Activated CD4-positive, alpha-beta T cell treated with anti-CD3 and anti-CD28 coated beads for 36 hours (primary cell): ENCODE measurements at regions not wholly inside any gene's neighbourhood (a gene's known extent, or its start where the extent isn't known, plus 50 kb on each side); places are given as distances from the start of the nearest gene placed in this dataset.

ENCODE experiments used
- ATAC-seq: fragments of 200-7000 bp; cut with Tn5 transposase; one replicate; pipeline ENCODE4 v1.10.0; 2021; ENCODE audit warnings: mild to moderate bottlenecking, moderate library complexity
- CTCF ChIA-PET: fragments of 350-600 bp; sonication (Branson Sonifier 250); formaldehyde crosslinking; loops from one replicate; lab custom pipeline; 2021; ENCODE audit warnings: antibody characterized with exemption; lab: Charles Lee
- POLR2A ChIA-PET: fragments of 350-600 bp; sonication (Branson Sonifier 250); formaldehyde crosslinking; loops from one replicate; lab custom pipeline; 2021; ENCODE audit warnings: antibody characterized with exemption, inconsistent platforms; lab: Charles Lee
- DNase-seq: peaks from one replicate; pipeline ENCODE4 v3.0.0-alpha.2; 2020
- H3K27ac Mint-ChIP-seq: one replicate; pipeline ENCODE4 v1.8.0; 2021; ENCODE audit warnings: mixed read lengths
- H3K27me3 Mint-ChIP-seq: one replicate; pipeline ENCODE4 v1.8.0; 2021; ENCODE audit warnings: mixed read lengths
- H3K36me3 Mint-ChIP-seq: one replicate; pipeline ENCODE4 v1.8.0; 2021; ENCODE audit warnings: low read depth, mixed read lengths
- H3K4me1 Mint-ChIP-seq: one replicate; pipeline ENCODE4 v1.8.0; 2021; ENCODE audit warnings: mixed read lengths
- H3K4me3 Mint-ChIP-seq: one replicate; pipeline ENCODE4 v1.8.0; 2021; ENCODE audit warnings: mild to moderate bottlenecking, moderate library complexity, mixed read lengths
- H3K9me3 Mint-ChIP-seq: one replicate; pipeline ENCODE4 v1.8.0; 2021; ENCODE audit warnings: low read depth, mixed read lengths
- intact Hi-C, 2 experiments: fragments of 100-400 bp; cut with DNase I in 1 of 2; cut with micrococcal nuclease in 1 of 2; formaldehyde crosslinking; loops; one replicate each; pipeline versions ENCODE4 v1.14.2 to v1.15.1; 2022 to 2024; cut with DNase I, micrococcal nuclease

GRCh38 chr2:120914839-120915521 lies 179.3 kb downstream of the GLI2 start:
- H3K9me3 Mint-ChIP-seq = no peaks in the 10 kb centered on the region
- DNase-seq = no peak
- intact Hi-C loops = no loop called here
- no peaks in the 10 kb centered on the region for H3K36me3 Mint-ChIP-seq
- no peak overlapping the region for H3K4me3 Mint-ChIP-seq
- H3K27me3 Mint-ChIP-seq = no peaks in the 10 kb centered on the region
- ChIA-PET POLR2A (no interaction called here), CTCF (no interaction called here)
- H3K4me1 Mint-ChIP-seq = no peaks in the 10 kb centered on the region
- no peak overlapping the region for H3K27ac Mint-ChIP-seq
- no peak for ATAC-seq

DNA sequence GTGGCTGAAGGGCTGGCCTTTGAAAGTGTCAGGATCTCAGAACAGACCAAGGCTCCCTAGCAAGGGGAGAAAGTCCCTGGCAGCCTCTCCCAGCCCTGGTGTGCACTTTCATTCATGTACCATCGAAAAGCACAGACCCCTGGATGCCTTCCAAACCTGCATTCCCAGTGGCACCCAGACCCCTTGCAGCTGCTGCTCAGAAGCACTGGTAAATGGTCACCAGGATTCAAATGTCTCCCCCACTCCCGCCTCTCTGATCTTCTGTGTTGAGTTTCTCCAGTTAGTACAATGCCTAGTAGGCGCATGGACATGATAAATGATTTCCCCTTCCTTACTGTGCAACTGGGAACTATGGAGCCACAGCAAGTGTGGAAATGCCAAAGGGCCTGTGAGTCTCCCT lies 180.0 kb downstream of the GLI2 start:
- Mint-ChIP-seq H3K27me3 (no peaks in the 10 kb centered on the region), H3K4me3 (no peak overlapping the region), H3K36me3 (no peaks in the 10 kb centered on the region), H3K4me1 (no peaks in the 10 kb centered on the region), H3K27ac (no peak overlapping the region), H3K9me3 (no peaks in the 10 kb centered on the region)
- CTCF ChIA-PET = no interaction called here
- ATAC-seq = no peak
- POLR2A ChIA-PET = no interaction called here
- intact Hi-C loops = no loop called here
- no peak for DNase-seq

DNA sequence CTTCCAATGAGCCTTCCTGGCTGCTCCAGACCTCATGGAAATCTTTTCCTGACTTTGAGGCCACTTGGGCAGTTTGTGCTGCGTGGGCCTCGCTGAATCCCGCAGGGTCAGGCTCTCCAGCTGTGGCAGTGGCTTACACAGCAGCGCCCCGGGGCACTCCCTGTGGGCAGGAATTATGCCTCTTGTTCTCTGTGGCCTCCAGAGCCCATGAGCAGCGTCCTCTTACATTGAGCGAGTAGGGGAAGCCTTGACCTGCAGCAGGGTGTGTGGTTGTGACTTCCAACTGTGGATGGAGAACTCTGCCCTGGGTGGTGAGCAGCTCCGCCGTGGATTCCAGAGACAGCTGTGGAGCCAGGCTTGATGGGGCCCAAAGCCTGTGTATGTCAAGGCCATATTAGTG lies 180.8 kb downstream of the GLI2 start:
- Mint-ChIP-seq H3K4me1 (no peaks in the 10 kb centered on the region), H3K4me3 (no peak overlapping the region), H3K27me3 (no peaks in the 10 kb centered on the region), H3K27ac (no peak overlapping the region), H3K9me3 (no peaks in the 10 kb centered on the region), H3K36me3 (no peaks in the 10 kb centered on the region)
- no peak for ATAC-seq
- DNase-seq = no peak
- ChIA-PET POLR2A (no interaction called here), CTCF (no interaction called here)
- intact Hi-C loops = no loop called here

- Mint-ChIP-seq H3K27me3 (no peaks in the 10 kb centered on the region), H3K27ac (no peak overlapping the region), H3K4me1 (no peaks in the 10 kb centered on the region), H3K4me3 (no peak overlapping the region), H3K9me3 (no peaks in the 10 kb centered on the region), H3K36me3 (no peaks in the 10 kb centered on the region)
- no peak for DNase-seq
- ChIA-PET CTCF (no interaction called here), POLR2A (no interaction called here)
- intact Hi-C loops = no loop called here
- no peak for ATAC-seq
Observed at GRCh38 chr2:120917886-120918285, 182.2 kb downstream of the GLI2 start.

DNA sequence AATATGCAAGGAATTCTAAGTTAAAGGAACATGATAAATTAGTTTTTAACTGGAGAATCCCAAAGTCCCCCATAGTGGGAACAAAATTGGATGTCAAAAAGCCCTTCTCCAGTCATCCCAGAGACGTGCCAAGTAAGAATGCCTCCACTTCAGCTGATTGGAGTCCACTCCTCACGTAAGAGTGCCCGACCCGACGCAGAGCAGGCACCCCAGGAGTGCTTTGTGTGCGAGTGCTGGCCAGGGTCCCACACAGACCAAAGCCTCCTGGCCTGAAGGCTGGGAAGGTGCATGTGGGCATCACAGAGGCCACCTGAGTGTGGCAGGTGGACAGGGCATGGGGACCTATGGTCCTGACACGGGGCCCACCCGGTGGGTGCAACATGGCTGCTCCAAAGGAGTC lies 183.5 kb downstream of the GLI2 start:
- CTCF ChIA-PET = no interaction called here
- no peaks in the 10 kb centered on the region for H3K36me3 Mint-ChIP-seq

DNA sequence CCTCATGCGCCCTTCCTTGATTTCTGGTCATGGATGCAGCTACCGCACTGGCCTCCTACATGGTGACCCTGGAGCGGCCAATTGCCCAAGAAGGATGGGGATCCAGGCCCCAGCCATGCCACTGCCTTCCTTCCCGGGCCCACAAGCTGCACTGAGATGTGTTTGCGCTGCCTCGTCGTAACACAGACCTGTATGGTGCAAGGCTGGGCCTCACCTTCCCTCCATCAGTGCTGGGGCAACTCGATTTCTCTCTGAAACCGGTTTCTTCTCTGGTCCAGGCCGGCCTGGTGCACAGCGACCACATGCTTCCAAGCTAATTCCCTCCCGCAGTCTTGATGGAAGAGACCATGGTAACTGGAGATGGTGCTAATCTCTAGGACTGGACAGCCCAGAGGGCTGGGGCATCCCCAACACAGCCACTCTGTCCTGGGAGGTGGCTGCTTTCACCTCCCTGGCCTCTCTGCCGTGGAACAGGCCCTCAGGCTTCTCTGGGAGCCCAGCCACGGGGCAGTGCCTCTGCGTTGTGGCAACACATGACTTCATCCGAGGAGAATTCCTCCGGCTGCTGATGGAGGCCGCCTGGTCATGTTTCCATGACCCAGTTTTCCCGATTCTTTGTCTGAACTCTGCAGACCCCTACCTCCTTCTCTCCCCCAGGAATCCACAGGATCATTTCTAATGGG lies 184.2 kb downstream of the GLI2 start:
- Mint-ChIP-seq H3K4me3 (no peak overlapping the region), H3K27me3 (no peaks in the 10 kb centered on the region), H3K4me1 (no peaks in the 10 kb centered on the region), H3K27ac (no peak overlapping the region), H3K36me3 (no peaks in the 10 kb centered on the region), H3K9me3 (no peaks in the 10 kb centered on the region)
- CTCF ChIA-PET = no interaction called here
- intact Hi-C loops = no loop called here
- DNase-seq = no peak
- no peak for ATAC-seq
- POLR2A ChIA-PET = no interaction called here

More for the DNA sequence above, 183.5 kb downstream of the GLI2 start:
- Mint-ChIP-seq H3K4me1 (no peaks in the 10 kb centered on the region), H3K27me3 (no peaks in the 10 kb centered on the region), H3K9me3 (no peaks in the 10 kb centered on the region), H3K27ac (no peak overlapping the region), H3K4me3 (no peak overlapping the region)
- DNase-seq = no peak
- POLR2A ChIA-PET = no interaction called here
- intact Hi-C loops = no loop called here
- no peak for ATAC-seq

DNA sequence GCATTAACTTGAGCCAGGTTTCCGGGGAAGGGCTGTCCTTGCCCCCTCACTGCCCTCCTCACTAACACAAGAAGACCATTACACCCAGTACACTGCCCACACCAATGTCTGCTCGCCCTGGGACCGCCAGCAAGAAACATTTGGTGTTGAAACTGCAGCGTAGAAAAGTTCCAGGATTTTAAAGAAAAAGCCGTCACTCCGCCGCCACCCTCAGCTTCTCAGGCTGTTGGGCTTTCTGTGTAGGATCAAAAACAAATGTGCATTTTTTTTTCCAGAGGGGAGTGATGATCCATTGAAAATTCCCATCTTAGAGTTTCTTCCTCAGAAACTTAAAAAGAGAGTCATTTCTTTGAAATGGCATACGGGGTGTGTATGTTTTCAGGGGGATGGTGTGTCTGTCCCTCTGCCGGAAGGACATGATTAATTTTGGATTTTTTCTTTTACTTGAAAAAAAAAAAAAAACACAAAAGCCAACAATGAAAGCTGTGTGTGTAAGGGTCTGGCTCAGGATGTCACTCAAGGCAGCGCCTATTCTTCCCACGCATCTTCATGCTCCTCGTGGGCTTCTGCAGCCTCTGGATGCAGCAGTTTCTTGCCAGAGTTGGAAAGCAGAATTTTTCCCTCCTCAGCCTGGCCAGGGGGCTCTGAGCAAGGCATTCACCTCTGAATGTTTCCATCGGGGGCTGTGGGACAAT lies 184.9 kb downstream of the GLI2 start:
- Mint-ChIP-seq H3K27me3 (no peaks in the 10 kb centered on the region), H3K9me3 (no peaks in the 10 kb centered on the region), H3K27ac (no peak overlapping the region), H3K4me3 (no peak overlapping the region), H3K4me1 (no peaks in the 10 kb centered on the region), H3K36me3 (no peaks in the 10 kb centered on the region)
- ATAC-seq (no peak), DNase-seq (no peak)
- intact Hi-C loops = no loop called here
- CTCF ChIA-PET = no interaction called here
- POLR2A ChIA-PET = no interaction called here

DNA sequence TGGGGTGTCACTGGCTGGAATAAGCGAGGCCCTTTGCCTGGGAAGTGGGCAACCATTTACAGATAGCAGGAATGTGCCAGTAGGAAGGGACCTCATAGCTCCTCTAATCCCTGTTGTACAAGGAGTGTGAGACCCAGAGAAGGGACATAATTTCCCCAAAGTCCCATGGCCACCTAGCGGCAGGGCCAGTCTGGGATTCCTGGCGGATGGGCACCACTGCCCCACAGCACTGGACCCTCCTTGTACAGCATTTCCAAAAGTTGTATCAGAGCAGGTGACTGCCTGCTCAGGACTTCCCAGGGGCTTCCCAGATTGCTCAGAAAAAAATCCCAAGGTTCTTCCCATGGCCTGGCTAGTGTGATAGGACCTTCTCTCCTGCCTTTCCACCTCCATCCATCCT lies 185.8 kb downstream of the GLI2 start:
- CTCF ChIA-PET = no interaction called here
- H3K9me3 Mint-ChIP-seq = no peaks in the 10 kb centered on the region
- intact Hi-C loops = no loop called here

GRCh38 chr2:120922571-120923332 lies 187.1 kb downstream of the GLI2 start:
- ChIA-PET POLR2A (no interaction called here), CTCF (interaction anchor here (0.6 kb wide), 1 partner anchor 594 kb away, joined by 3 read pairs; no protein-coding TSS in a partner anchor)
- Mint-ChIP-seq H3K36me3 (no peaks in the 10 kb centered on the region), H3K4me1 (no peaks in the 10 kb centered on the region), H3K4me3 (no peak overlapping the region), H3K27me3 (no peaks in the 10 kb centered on the region), H3K27ac (no peak overlapping the region), H3K9me3 (no peaks in the 10 kb centered on the region)
- intact Hi-C loops = no loop called here
- ATAC-seq (no peak), DNase-seq (no peak)

More for the DNA sequence above, 185.8 kb downstream of the GLI2 start:
- Mint-ChIP-seq H3K36me3 (no peaks in the 10 kb centered on the region), H3K27ac (no peak overlapping the region), H3K27me3 (no peaks in the 10 kb centered on the region), H3K4me1 (no peaks in the 10 kb centered on the region), H3K4me3 (no peak overlapping the region)
- DNase-seq (no peak), ATAC-seq (no peak)
- POLR2A ChIA-PET = no interaction called here

GRCh38 chr2:120923426-120923825 lies 187.8 kb downstream of the GLI2 start:
- DNase-seq (no peak), ATAC-seq (no peak)
- no peaks in the 10 kb centered on the region for H3K36me3 Mint-ChIP-seq
- no peaks in the 10 kb centered on the region for H3K9me3 Mint-ChIP-seq
- H3K27me3 Mint-ChIP-seq = no peaks in the 10 kb centered on the region
- no peak overlapping the region for H3K27ac Mint-ChIP-seq
- ChIA-PET CTCF (interaction anchor here (0.6 kb wide), 1 partner anchor 595 kb away, joined by 3 read pairs; no protein-coding TSS in a partner anchor), POLR2A (no interaction called here)
- no peaks in the 10 kb centered on the region for H3K4me1 Mint-ChIP-seq
- no peak overlapping the region for H3K4me3 Mint-ChIP-seq
- intact Hi-C loops = no loop called here

- Mint-ChIP-seq H3K4me1 (no peaks in the 10 kb centered on the region), H3K27me3 (no peaks in the 10 kb centered on the region), H3K9me3 (no peaks in the 10 kb centered on the region), H3K4me3 (no peak overlapping the region), H3K36me3 (no peaks in the 10 kb centered on the region), H3K27ac (no peak overlapping the region)
- DNase-seq (no peak), ATAC-seq (no peak)
- intact Hi-C loops = no loop called here
- POLR2A ChIA-PET = no interaction called here
- CTCF ChIA-PET = no interaction called here
Observed at GRCh38 chr2:120924924-120925323, 189.3 kb downstream of the GLI2 start.
